GM18505 (cell line): ENCODE measurements at regions not wholly inside any gene's neighbourhood (a gene's known extent, or its start where the extent isn't known, plus 50 kb on each side); places are given as distances from the start of the nearest gene placed in this dataset.
"Not testable (repeated sequence)": the region's sequence is repeated elsewhere in the genome, so short reads cannot be mapped to it uniquely, and the experiment has no call there.

ENCODE experiments used
- ATAC-seq: cut with Tn5 transposase; IDR thresholded peaks from one replicate; pipeline ENCODE4 v1.9.1; 2021; ENCODE audit not compliant: unreplicated experiment
- POLR2A ChIP-seq: IDR thresholded peaks from 4 replicates; pipeline ENCODE4 v1.6.1; 2011; ENCODE audit warnings: borderline replicate concordance; ENCODE audit not compliant: insufficient read depth, insufficient read length; ENCODE audit errors: extremely low read depth

GRCh38 chr13:44148159-44148914 lies 225.3 kb upstream of the SERP2 start:
- ATAC-seq: no peak
- TF ChIP-seq POLR2A: no peak

DNA sequence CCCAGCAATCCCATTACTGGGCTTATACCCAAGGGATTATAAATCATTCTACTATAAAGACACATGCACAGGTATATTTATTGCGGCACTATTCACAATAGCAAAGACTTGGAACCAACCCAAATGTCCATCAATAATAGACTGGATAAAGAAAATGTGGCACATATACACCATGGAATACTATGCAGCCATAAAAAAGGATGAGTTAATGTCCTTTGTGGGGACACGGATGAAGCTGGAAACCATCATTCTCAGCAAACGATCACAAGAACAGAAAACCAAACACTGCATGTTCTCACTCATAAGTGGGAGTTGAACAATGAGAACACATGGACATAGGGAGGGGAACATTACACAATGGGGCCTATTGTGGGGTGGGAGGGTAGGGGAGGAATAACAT lies 224.4 kb upstream of the SERP2 start:
- not testable (repeated sequence) for ATAC-seq

- ATAC-seq: no peak
- no peak for TF ChIP-seq POLR2A
Measured at GRCh38 chr13:44149821-44150220, 223.8 kb upstream of the SERP2 start.

- ATAC-seq: no peak
- TF ChIP-seq POLR2A: no peak
Measured at GRCh38 chr13:44151474-44151873, 222.2 kb upstream of the SERP2 start.

DNA sequence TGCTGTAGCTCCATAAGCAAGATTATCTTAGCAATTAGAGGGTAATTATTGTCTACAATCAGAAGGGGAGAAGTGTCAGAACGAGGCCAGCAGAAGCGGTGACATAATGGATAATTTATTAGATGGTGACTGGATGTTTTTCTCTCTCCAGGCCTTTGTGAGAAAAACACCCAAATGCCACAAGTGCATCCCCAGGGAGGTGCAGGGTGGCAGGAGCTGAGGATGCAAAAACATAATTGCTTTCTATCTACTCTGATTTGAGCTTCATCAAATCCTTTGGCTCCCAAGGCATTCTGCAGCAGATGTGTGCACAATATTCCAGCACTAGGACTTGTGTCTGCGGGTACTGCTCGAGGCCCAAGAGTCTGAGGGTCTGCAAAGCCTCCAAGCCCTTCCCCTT lies 220.1 kb upstream of the SERP2 start:
- no peak for TF ChIP-seq POLR2A
- no peak for ATAC-seq

DNA sequence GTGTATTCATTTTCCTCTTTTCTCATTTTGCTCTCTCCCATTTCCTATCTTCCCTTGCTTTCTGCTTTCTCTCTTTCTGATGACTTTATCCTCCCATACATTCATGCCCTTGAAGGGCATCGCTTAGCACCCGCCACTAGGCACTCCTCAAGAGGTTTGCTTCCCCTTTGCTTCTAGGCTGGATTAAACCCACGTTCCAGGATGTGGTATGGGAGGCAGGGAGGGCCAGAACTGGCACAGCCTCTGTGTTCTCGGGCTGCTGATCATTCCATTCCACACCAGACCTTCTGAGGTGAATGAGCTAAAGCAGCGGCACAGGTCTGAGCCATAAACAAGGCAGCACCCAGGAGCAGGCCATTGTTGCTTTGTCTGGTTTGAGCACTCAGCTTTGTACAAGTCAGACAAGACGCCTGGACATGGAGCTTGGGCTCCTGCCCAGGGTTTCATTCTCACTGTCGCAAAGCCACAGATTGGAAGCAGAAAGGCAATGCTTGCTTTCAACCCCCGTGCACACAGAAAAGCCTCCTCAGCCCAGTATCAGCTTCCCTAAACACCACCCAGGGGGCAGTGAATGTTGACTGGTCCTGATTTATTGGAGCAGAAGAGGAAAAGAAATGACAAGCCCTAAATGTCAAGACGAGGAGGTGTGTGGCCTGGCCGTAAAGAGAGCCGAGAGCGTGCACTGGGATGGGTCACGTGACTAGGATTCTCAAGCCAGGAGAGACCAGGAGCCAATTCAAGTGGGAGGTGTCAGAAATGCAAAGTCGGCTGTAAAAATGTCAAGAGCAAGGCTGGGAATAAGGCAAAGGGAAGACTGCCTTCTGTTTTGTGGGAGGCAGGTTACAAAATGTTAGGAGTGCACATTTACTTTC lies 218.0 kb upstream of the SERP2 start:
- ATAC-seq: no peak
- no peak for TF ChIP-seq POLR2A

DNA sequence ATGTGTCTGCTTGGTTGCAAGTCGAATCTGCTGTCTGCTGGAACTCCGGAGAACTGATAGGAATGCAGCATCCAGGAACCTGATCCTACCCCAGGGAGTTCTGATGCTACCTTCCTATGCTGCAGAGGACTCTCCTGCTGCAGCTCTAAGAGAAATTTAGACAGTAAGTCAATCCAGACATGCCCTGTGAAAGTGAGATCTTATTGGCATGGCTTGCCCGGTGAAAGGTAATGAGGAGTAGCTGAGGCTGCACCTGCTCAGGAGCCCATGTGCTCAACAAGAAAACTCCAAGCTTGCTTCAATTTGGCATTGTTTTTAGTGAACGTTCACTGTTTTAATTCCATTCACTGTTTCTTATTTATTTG lies 217.3 kb upstream of the SERP2 start:
- no peak for ATAC-seq
- TF ChIP-seq POLR2A: no peak

DNA sequence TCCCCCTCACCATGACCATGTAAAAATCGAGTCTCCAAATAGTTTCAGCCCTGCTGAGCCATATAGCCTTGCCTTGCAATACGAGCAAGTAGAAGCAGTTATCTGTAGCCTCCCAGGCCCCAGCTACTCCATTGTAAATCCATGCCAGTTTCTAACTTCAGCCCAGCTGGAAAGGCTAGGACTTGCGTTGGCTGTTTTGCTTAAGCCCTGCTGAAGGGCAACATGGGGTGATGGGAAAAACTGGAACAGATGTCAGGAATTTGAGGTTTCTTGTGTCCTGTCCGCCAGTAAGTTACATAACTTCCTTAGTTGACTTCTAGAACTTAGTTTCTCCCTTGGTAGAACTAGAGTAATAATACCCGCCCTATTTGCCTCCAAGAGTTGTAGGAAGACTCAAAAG lies 216.0 kb upstream of the SERP2 start:
- no peak for TF ChIP-seq POLR2A
- ATAC-seq: no peak

DNA sequence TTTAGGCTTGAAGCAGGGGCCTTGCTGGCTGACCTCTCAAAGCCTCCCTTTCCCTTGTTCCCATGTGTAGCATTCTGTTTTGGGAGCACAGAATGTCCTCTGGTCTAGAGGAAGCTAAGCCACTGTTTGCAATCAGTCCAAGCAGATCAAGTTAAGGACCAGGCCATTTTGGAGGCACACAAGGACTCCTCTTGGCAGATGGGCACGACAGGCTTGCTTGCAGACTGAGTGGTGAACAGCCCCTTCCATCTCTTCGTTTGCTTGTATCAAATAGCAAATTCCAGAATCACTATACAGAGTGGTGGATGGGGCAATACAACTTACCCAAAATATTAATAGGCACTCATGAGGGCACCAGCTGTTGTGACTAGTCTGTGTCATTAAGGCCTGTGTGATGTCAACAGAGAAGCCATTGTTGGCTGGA lies 215.5 kb upstream of the SERP2 start:
- TF ChIP-seq POLR2A: no peak
- ATAC-seq: no peak

- TF ChIP-seq POLR2A: no peak
- ATAC-seq: no peak
Measured at GRCh38 chr13:44158881-44159632, 214.6 kb upstream of the SERP2 start.

DNA sequence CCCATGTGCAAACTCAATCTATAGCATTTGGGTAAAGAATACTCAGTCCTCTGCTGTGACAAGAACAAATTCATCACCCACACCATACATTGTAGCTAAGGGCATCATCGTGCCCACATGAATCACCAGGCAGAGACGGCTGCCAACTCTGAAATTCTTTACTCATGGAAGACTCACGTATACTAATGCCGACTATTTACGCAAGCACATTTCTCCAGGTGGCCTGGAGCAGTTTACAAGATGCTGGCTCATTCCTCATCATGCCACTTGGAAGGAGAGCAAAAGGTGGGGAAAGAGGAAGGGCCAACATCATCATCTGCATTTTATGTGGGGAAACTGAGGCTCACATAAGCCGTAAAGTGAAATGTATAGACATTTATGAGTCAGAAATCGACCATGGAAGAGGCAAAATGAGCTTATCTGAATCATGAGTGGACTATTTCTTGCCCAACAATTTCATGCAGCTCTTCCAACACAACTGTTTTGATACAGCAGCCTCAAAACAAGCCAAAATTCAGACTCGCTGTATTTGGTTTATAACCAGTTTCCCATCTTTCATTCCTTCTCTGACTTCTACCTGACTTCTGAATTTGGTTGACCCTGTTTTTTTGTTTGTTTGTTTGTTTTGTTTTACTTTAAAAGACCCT lies 213.9 kb upstream of the SERP2 start:
- no peak for ATAC-seq
- no peak for TF ChIP-seq POLR2A

DNA sequence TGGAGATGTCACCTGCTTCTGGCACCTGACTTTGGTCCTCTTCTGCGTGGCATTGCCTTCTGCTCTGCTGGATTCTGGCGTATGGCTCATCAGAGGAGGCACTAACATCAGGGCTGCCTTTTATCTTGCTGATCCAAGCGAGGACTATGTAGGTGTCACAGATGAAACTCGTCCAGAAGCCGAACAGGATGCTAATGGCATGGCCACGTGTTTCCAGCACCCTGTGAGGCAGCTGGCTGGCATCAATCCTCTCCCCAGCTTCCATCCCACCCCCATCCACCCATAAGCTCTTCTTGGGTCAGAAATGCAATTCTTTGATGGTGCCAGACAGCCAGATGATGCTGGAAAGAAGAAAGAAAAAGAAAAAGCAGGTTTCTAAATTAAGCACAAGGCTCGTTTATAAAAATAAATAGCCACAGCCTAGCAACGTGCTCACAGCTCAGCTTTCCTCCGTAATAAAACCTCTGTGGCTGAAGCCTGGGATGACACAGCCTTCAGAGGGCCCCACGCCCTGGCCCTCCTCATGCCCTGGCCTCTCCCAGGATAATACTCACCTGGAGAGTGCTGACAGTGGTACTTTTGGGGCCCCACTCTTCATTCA lies 212.9 kb upstream of the SERP2 start:
- no peak for TF ChIP-seq POLR2A
- no peak for ATAC-seq

- TF ChIP-seq POLR2A: no peak
- no peak for ATAC-seq
Measured at GRCh38 chr13:44163108-44163507, 210.5 kb upstream of the SERP2 start.
